ENCODE measurements at regions not wholly inside any gene's neighbourhood (a gene's known extent, or its start where the extent isn't known, plus 50 kb on each side); places are given as distances from the start of the nearest gene placed in this dataset.
A peak's percentile ranks its signal among the peaks of the same experiment; 100 is the strongest.

DNA sequence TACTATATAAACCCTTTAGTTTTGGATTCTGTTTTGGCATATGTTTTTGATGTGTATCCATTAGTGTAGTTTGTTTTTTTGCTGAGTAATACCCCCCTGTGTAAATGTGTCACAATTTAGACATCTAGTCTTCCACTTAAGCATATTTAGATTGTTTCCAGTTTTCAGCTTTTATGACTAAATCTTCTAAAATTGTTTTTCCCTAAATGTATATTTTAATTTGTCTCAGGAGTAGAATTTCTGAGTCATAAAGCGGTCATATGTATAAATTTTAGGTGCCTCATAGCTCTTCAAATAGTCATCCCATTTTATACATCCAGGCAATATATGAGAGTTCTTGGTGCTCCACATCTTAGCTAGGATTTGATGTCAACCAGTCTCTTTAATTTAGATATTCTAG, 1348.0 kb downstream of the MRPL39 start:
- no peaks in the 10 kb centered on the region for H3K36me3 Mint-ChIP-seq (ENCODE audit: low read depth)
- no peak overlapping the region for H3K27ac Mint-ChIP-seq
- no peak overlapping the region for H3K4me3 Mint-ChIP-seq
- H3K4me1 Mint-ChIP-seq = no peaks in the 10 kb centered on the region
- peaks cover 3% of the 10 kb centered on the region for H3K9me3 Mint-ChIP-seq
- no peak for ATAC-seq (replicated peaks)
- no peaks in the 10 kb centered on the region for H3K27me3 Mint-ChIP-seq

DNA sequence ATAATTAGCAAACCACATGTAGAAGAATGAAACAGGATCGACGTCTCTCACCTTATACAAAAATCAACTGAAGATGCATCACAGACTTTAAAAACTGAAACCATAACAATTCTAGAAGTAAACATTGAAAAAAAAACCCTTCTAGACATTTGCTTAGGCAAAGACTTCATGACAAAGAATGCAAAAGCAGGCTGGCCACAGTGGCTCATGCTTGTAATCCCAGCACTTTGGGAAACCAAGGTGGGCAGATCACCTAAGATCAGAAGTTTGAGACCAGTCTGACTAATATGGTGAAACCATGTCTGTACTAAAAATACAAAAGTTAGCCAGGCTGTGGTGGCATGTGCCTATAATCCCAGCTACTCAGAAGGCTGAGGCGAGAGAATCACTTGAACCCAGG, 1351.7 kb downstream of the MRPL39 start:
- H3K4me1 Mint-ChIP-seq = no peaks in the 10 kb centered on the region
- H3K9me3 Mint-ChIP-seq = peaks cover 4% of the 10 kb centered on the region
- no peak overlapping the region for H3K4me3 Mint-ChIP-seq
- peak; percentile 67 for ATAC-seq (replicated peaks)
- no peaks in the 10 kb centered on the region for H3K36me3 Mint-ChIP-seq (ENCODE audit: low read depth)
- no peaks in the 10 kb centered on the region for H3K27me3 Mint-ChIP-seq
- H3K27ac Mint-ChIP-seq = no peak overlapping the region

DNA sequence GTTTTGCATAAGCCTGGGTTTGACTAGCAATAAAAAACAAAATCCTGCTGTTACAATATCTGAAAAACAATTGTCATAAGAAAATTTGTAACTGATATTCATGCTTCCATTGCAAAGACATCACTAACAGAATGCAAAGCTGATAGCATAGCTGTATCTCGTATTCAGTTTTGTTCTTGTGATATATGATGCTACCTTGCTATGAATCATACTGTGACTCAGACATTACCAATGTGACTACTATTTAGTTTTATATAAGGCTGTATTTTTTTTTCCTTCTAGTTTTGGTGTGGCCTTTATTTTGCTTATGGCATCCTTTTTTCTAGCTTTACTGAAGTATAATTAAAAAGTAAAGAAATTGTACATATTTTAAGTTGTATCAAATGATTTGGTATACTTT, 1381.8 kb downstream of the MRPL39 start:
- H3K4me3 Mint-ChIP-seq = no peak overlapping the region
- H3K27me3 Mint-ChIP-seq = no peaks in the 10 kb centered on the region
- H3K36me3 Mint-ChIP-seq (ENCODE audit: low read depth) = no peaks in the 10 kb centered on the region
- H3K27ac Mint-ChIP-seq = no peak overlapping the region
- H3K9me3 Mint-ChIP-seq = no peaks in the 10 kb centered on the region
- no peak for ATAC-seq (replicated peaks)
- no peaks in the 10 kb centered on the region for H3K4me1 Mint-ChIP-seq

DNA sequence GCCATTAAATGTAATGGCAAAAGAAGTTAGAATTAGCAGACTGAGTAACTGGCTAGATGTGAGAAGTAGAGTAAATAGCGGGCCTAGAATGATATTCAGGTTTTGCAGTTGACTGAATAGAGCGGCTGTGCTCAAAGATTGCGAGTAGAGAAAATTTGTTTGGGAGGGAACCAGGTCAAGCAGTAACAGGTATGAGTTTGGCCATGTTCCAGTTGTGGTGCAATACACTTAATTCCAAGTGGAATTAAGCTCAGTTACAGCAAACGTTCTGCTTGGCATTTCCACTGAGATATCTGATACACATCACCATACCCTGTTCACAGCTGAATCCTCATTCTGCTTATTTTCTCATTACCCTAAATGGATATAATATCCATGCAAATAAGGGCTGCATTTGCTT, 1382.9 kb downstream of the MRPL39 start:
- no peak for ATAC-seq (replicated peaks)
- Mint-ChIP-seq H3K36me3 (ENCODE audit: low read depth) (no peaks in the 10 kb centered on the region), H3K4me1 (no peaks in the 10 kb centered on the region), H3K27me3 (no peaks in the 10 kb centered on the region), H3K9me3 (no peaks in the 10 kb centered on the region), H3K4me3 (no peak overlapping the region), H3K27ac (no peak overlapping the region)

DNA sequence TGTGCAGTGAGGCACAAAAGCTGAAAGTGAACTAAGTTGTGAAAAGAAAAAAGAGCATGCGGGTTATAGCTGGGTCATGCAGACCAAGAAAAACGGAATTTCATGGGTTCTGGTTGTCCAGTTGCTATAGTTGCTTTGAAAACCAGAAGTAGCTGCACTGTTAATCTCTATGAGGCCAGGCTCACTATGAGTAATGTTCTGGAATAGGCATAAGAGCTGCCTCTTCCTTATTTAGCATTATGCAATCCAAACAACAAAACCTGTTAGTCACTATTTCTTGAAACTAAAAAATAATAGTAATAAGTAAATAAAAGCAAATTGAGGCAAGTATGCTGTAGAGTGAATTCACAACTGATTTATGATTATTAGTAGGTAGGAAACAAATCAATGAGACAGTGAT, 1383.7 kb downstream of the MRPL39 start:
- no peaks in the 10 kb centered on the region for H3K36me3 Mint-ChIP-seq (ENCODE audit: low read depth)

DNA sequence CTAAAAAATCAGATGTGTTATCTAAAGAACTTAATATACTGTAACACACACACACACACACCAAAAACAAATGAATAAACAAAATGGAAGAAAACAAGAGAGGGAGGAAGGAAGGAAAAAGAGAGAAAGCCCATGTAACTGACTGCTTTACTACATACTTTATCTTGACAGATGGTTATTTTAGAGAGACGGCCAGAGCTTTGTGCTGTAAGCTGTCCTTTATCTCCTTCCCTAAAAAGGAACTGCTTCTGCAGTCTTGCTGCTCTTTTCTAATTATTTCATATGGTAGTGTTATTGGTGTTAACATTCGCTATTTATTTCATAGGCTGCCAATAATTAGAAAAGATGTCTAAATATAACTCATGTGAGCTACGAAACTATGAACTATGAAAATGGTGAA, 1384.6 kb downstream of the MRPL39 start:
- no peak for ATAC-seq (replicated peaks)
- H3K4me1 Mint-ChIP-seq = no peaks in the 10 kb centered on the region
- H3K36me3 Mint-ChIP-seq (ENCODE audit: low read depth) = no peaks in the 10 kb centered on the region
- no peaks in the 10 kb centered on the region for H3K27me3 Mint-ChIP-seq
- H3K4me3 Mint-ChIP-seq = no peak overlapping the region
- H3K9me3 Mint-ChIP-seq = no peaks in the 10 kb centered on the region
- no peak overlapping the region for H3K27ac Mint-ChIP-seq

More for the DNA sequence above, 1383.7 kb downstream of the MRPL39 start:
- ATAC-seq (replicated peaks) = no peak
- Mint-ChIP-seq H3K27me3 (no peaks in the 10 kb centered on the region), H3K9me3 (no peaks in the 10 kb centered on the region), H3K4me1 (no peaks in the 10 kb centered on the region), H3K27ac (no peak overlapping the region), H3K4me3 (no peak overlapping the region)

DNA sequence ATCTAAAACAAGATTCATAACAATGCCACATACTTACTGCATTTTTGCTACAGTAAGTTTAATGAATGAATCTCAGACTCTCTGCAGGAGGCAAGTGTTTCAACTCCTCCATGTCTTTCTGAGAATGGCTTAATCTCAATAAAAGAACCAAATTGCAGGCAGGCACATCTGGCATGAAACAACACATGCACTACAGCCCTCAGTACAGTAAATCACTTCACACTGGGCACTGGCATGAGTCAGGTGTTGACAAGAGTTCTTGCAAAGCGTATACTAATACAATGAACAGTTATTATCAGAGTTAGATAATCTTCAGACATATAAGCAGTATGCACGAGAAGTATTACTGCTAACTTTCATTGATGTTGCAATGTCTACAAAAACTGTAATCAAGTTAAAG, 1386.8 kb downstream of the MRPL39 start:
- no peak overlapping the region for H3K27ac Mint-ChIP-seq
- no peaks in the 10 kb centered on the region for H3K27me3 Mint-ChIP-seq
- ATAC-seq (replicated peaks) = no peak
- H3K4me1 Mint-ChIP-seq = no peaks in the 10 kb centered on the region
- no peaks in the 10 kb centered on the region for H3K9me3 Mint-ChIP-seq
- H3K36me3 Mint-ChIP-seq (ENCODE audit: low read depth) = no peaks in the 10 kb centered on the region
- H3K4me3 Mint-ChIP-seq = no peak overlapping the region

DNA sequence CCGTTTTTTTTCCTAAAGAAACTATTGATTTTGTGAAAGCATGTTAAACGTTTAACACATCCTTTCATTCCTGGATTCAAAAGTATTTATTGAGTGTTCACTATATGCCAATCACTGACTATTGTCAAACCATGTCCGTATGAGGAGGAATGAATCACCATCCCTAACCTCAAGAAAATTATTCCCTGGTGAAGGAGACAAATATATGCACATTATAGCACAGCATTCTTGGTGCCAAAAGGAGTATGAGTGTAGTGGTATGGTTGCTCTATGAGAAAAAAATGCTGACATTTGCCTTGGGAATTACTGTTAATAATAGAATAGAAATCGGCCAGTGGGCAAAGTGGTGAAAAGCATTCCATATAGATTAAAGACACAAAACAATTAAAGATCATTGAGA, 1390.1 kb downstream of the MRPL39 start:
- Mint-ChIP-seq H3K4me3 (no peak overlapping the region), H3K4me1 (no peaks in the 10 kb centered on the region), H3K27me3 (no peaks in the 10 kb centered on the region), H3K27ac (no peak overlapping the region), H3K36me3 (ENCODE audit: low read depth) (no peaks in the 10 kb centered on the region), H3K9me3 (no peaks in the 10 kb centered on the region)
- no peak for ATAC-seq (replicated peaks)

DNA sequence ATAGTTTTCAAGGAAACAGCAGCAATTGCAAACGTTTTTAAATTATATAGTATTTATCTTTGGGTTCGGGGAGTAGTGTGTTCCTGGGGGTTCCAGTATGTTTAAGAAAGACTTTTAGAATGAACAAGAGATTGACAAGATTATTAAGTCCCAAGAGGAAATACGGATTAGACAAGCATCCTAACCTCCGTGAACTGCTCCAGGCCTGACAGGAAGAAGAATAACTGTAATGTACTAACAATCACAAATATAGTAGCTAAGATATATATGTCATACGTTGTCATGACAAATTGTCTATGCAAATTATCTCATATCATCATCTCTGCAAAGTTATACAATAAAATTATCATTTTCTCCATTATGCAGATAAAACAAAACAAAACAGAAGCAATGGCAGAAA, 1397.2 kb downstream of the MRPL39 start:
- no peak for ATAC-seq (replicated peaks)
- H3K4me3 Mint-ChIP-seq = no peak overlapping the region
- H3K27ac Mint-ChIP-seq = no peak overlapping the region
- H3K9me3 Mint-ChIP-seq = no peaks in the 10 kb centered on the region
- H3K36me3 Mint-ChIP-seq (ENCODE audit: low read depth) = no peaks in the 10 kb centered on the region
- H3K27me3 Mint-ChIP-seq = no peaks in the 10 kb centered on the region
- no peaks in the 10 kb centered on the region for H3K4me1 Mint-ChIP-seq

DNA sequence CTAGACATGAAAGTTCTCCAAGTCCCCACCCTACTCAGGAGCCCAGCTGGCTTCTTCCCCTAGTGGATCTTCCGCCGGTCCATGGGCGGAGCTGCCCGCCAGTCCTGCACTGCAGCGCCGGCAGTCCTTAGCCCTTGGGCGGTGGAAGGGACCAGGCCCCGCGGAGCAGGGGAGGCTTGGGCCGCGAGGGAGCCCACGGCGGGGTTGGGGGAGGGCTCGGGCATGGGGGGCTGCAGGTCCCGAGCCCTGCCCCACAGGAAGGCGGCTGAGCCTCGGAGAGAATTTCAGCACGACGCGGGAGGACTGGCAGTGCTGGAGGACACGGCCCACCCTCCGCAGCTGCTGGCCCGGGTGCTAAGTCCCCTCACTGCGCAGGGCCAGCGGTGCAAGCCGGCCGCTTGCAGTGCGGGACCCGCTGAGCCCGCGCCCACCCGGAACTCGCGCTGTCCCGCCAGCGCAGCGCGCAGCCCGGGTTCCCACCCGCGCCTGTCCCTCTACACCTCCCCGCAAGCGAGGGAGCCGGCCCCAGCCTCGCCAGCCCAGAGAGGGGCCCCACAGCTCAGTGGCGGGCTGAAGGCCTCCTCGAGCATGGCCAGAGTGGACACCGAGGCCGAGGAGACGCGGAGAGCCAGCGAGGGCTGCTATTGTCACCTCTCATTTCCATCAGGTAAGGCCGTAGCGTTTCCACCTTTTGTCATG, 1398.6 kb downstream of the MRPL39 start:
- H3K4me1 Mint-ChIP-seq = no peaks in the 10 kb centered on the region
- no peaks in the 10 kb centered on the region for H3K36me3 Mint-ChIP-seq (ENCODE audit: low read depth)
- no peak for ATAC-seq (replicated peaks)
- H3K4me3 Mint-ChIP-seq = no peak overlapping the region
- no peaks in the 10 kb centered on the region for H3K27me3 Mint-ChIP-seq
- H3K27ac Mint-ChIP-seq = no peak overlapping the region
- no peaks in the 10 kb centered on the region for H3K9me3 Mint-ChIP-seq

DNA sequence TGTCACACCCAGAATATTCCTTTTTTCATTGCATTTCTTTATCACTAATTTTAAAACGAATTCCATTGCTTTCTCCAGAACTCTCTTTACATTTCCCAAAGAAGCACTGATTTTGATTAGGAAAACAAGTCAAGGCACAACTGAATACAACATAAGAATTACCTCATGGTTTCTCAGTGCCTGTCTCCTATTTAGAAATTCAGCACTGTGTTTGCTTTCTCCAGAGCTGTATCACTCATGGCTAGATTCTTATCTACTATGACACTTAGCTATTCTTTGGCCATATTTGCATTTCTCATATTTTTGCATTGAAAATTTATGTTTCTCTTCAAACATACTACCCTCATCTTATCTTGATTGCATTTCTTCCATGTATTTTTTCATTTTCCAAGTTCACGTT, 1402.0 kb downstream of the MRPL39 start:
- Mint-ChIP-seq H3K4me3 (no peak overlapping the region), H3K36me3 (ENCODE audit: low read depth) (no peaks in the 10 kb centered on the region), H3K27me3 (no peaks in the 10 kb centered on the region), H3K4me1 (no peaks in the 10 kb centered on the region), H3K27ac (no peak overlapping the region), H3K9me3 (no peaks in the 10 kb centered on the region)
- no peak for ATAC-seq (replicated peaks)

DNA sequence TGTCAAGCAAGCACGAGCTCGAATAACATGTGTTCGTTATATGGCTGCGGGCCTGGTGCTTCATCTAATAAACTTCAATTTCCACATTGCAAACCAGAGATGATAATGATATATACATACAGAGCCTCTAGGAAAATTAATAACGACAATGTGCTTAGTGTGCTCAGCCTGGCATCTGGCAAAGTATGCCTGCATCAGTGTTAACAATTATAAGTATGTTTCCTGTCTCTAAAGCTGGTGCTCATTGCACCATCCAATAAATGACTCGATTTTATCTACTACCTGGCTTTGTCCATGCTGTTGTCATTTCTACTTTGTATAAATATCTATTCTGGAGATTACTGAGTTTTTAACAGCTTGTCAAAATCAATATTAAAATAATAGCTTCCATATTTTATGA, 1402.6 kb downstream of the MRPL39 start:
- ATAC-seq (replicated peaks) = no peak
- no peaks in the 10 kb centered on the region for H3K36me3 Mint-ChIP-seq (ENCODE audit: low read depth)
- H3K4me3 Mint-ChIP-seq = no peak overlapping the region
- H3K4me1 Mint-ChIP-seq = no peaks in the 10 kb centered on the region
- H3K9me3 Mint-ChIP-seq = no peaks in the 10 kb centered on the region
- no peak overlapping the region for H3K27ac Mint-ChIP-seq
- H3K27me3 Mint-ChIP-seq = no peaks in the 10 kb centered on the region

DNA sequence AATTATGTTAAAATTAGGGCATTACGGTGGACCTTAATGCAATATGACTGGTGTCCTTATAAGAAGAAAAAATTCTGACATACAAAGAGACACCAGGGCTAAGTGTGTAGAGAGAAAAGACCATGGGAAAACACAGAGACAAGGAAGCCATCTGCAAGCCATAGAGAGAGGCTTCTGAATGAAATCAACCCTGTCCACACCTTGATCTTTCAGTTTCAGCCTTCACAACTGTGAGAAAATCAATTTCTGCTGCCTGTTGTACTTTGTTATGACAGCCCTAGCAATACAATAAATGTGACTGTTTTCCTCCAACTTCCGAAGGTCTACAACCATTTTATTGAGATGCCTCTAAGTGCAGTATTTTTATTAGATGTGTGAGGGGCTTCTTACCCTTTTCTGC, 1407.2 kb downstream of the MRPL39 start:
- H3K4me3 Mint-ChIP-seq = no peak overlapping the region
- H3K9me3 Mint-ChIP-seq = no peaks in the 10 kb centered on the region
- H3K27ac Mint-ChIP-seq = no peak overlapping the region
- H3K36me3 Mint-ChIP-seq (ENCODE audit: low read depth) = no peaks in the 10 kb centered on the region
- no peaks in the 10 kb centered on the region for H3K27me3 Mint-ChIP-seq
- no peak for ATAC-seq (replicated peaks)
- H3K4me1 Mint-ChIP-seq = no peaks in the 10 kb centered on the region

DNA sequence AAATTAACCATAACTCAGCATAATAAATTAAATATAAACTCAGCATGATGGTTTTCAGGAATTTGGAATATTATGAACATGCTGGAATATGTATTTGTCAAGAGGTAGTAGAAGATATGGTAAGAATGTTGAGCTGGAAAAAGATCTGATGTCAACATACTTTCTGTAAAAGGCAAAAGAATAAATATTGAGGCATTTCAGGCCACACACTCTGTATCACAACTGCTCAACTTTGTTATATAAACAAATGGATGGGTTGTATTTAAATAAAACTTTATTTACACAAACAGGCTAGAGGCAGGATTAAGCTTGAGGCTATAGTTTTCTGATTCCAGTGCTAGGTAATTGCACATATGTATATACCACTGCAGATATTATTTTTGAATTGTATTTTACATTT, 1409.4 kb downstream of the MRPL39 start:
- no peaks in the 10 kb centered on the region for H3K27me3 Mint-ChIP-seq
- no peaks in the 10 kb centered on the region for H3K4me1 Mint-ChIP-seq
- no peaks in the 10 kb centered on the region for H3K36me3 Mint-ChIP-seq (ENCODE audit: low read depth)
- no peaks in the 10 kb centered on the region for H3K9me3 Mint-ChIP-seq
- no peak overlapping the region for H3K4me3 Mint-ChIP-seq
- H3K27ac Mint-ChIP-seq = no peak overlapping the region
- no peak for ATAC-seq (replicated peaks)

DNA sequence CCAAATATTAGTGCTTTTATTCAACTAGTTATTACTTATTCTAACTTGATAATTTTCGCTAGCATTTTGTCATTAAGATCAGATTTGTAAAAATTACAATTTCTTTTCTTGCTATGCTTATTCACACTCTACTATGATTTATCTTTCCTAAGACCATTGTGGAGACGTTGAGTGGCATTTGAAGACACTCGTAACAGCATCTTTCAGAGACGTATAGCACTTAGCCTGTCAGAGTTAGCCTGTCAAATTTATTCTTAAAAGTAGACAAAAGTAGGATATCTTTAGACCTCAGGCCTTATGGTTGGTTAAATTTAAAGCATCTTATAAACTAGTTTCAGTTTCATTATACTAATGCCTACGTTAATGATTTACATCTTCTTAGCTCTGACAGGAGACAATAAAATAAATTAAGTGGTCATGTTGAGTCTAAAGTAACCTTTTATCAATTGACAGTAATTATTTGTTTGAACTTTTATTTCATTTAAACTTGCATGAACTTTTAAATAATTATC, 1410.1 kb downstream of the MRPL39 start:
- Mint-ChIP-seq H3K4me3 (no peak overlapping the region), H3K27me3 (no peaks in the 10 kb centered on the region), H3K27ac (no peak overlapping the region), H3K4me1 (no peaks in the 10 kb centered on the region), H3K36me3 (ENCODE audit: low read depth) (no peaks in the 10 kb centered on the region), H3K9me3 (no peaks in the 10 kb centered on the region)
- no peak for ATAC-seq (replicated peaks)

DNA sequence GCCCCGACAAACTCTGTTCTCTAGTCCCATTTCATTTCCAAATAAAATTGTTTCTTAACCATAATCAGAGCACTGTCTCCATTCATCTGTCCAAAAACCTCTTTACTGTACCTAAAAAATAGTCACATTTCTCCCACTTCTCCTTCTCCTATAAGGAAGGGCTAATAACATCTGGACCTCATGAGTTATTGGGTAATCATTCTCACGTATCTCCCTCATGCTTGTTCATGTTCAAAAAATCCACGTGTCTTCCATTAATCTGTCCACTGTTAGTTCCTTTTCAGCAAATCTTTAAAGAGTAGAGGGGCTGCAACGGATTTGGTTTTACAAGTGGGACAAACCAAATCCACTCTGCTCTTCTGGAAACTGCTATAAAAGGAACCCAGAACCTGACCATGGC, 1418.8 kb downstream of the MRPL39 start:
- Mint-ChIP-seq H3K4me1 (no peaks in the 10 kb centered on the region), H3K27ac (no peak overlapping the region), H3K9me3 (no peaks in the 10 kb centered on the region), H3K4me3 (no peak overlapping the region), H3K27me3 (no peaks in the 10 kb centered on the region), H3K36me3 (ENCODE audit: low read depth) (no peaks in the 10 kb centered on the region)
- ATAC-seq (replicated peaks) = no peak
